ENCODE measurements at regions not wholly inside any gene's neighbourhood (a gene's known extent, or its start where the extent isn't known, plus 50 kb on each side); places are given as distances from the start of the nearest gene placed in this dataset.

DNA sequence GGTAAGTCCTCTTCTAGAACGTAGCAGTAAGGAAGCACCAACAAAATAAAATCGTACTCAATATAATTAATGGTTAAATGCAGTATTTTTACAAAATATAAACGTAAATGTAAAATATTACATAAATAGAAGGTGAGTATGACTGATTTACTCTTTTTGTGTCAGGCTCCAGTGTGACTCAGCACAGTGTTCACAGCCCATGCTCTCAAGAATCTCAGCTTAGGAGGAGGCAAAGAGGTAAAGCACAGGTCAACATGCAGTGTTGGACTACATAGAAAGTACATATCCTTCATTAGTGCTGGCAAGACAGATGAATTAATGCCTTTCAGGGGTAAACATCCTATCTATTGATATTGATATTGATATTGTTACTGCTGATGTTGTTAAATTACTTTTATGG, 2050.6 kb upstream of the RAG2 start:
- Histone ChIP-seq H3K9ac (ENCODE audit: extremely low read depth, insufficient read length, low read length) (no peak overlapping the region), H3K4ac (ENCODE audit: low read depth, low read length) (no peak overlapping the region), H3K18ac (ENCODE audit: insufficient read length, low read depth, low read length) (no peak overlapping the region), H3K27me3 (ENCODE audit: insufficient read depth, low read length) (no peaks in the 10 kb centered on the region), H3K27ac (ENCODE audit: insufficient read length, low read depth, low read length) (no peak overlapping the region), H3K79me2 (ENCODE audit: insufficient read depth, low read length) (no peaks in the 10 kb centered on the region), H4K91ac (ENCODE audit: insufficient read length, low read depth, low read length) (no peak overlapping the region), H2BK5ac (ENCODE audit: insufficient read length, low read length) (no peak overlapping the region), H2BK15ac (ENCODE audit: low read depth, low read length) (no peak overlapping the region), H3K9me3 (ENCODE audit: control insufficient read depth, low read depth, low read length) (no peaks in the 10 kb centered on the region), H2AFZ (ENCODE audit: low read length) (no peak overlapping the region), H3K4me2 (ENCODE audit: insufficient read depth, insufficient read length, low read length) (no peak overlapping the region), H3T11ph (ENCODE audit: low read length) (no peak overlapping the region), H2AK5ac (ENCODE audit: insufficient read length, low read length) (no peak overlapping the region), H3K4me1 (ENCODE audit: insufficient read depth, low read length) (no peaks in the 10 kb centered on the region), H2BK120ac (ENCODE audit: low read depth, low read length, poor library complexity, severe bottlenecking) (no peak overlapping the region), H4K20me1 (ENCODE audit: control insufficient read depth, insufficient read depth, insufficient read length) (no peaks in the 10 kb centered on the region), H2BK20ac (ENCODE audit: low read depth, low read length, poor library complexity, severe bottlenecking) (no peak overlapping the region), H4K8ac (replicated peaks; ENCODE audit: insufficient read length, low read depth, low read length) (no peak overlapping the region), H3K23ac (ENCODE audit: insufficient read length, low read depth, low read length) (no peak overlapping the region), H4K5ac (ENCODE audit: insufficient read length, low read depth, low read length) (no peak overlapping the region), H3K79me1 (ENCODE audit: insufficient read depth, low read depth, low read length, poor library complexity, severe bottlenecking) (no peaks in the 10 kb centered on the region), H3K14ac (ENCODE audit: insufficient read depth, low read length) (no peak overlapping the region), H2BK12ac (ENCODE audit: insufficient read length, low read depth, low read length) (no peak overlapping the region), H3K56ac (ENCODE audit: insufficient read length, low read depth, low read length) (no peak overlapping the region), H3K23me2 (ENCODE audit: insufficient read length, low read depth, low read length, poor library complexity, severe bottlenecking) (no peaks in the 10 kb centered on the region)
- Mint-ChIP-seq H3K27me3 (ENCODE audit: low read depth) (no peaks in the 10 kb centered on the region), H3K4me1 (no peaks in the 10 kb centered on the region), H3K36me3 (ENCODE audit: insufficient read depth in 1 of 3, low read depth in 3 of 3) (no peaks in the 10 kb centered on the region), H3K9me3 (no peaks in the 10 kb centered on the region), H3K4me3 (no peak overlapping the region), H3K27ac (no peak overlapping the region)
- no peak for DNase-seq
- TF ChIP-seq, protein P1, sequence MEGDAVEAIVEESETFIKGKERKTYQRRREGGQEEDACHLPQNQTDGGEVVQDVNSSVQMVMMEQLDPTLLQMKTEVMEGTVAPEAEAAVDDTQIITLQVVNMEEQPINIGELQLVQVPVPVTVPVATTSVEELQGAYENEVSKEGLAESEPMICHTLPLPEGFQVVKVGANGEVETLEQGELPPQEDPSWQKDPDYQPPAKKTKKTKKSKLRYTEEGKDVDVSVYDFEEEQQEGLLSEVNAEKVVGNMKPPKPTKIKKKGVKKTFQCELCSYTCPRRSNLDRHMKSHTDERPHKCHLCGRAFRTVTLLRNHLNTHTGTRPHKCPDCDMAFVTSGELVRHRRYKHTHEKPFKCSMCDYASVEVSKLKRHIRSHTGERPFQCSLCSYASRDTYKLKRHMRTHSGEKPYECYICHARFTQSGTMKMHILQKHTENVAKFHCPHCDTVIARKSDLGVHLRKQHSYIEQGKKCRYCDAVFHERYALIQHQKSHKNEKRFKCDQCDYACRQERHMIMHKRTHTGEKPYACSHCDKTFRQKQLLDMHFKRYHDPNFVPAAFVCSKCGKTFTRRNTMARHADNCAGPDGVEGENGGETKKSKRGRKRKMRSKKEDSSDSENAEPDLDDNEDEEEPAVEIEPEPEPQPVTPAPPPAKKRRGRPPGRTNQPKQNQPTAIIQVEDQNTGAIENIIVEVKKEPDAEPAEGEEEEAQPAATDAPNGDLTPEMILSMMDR (conservative IDR thresholded peaks at IDR 0.05) = no peak
- no CpG with 5 or more reads among the region's 3 CpGs for WGBS (ENCODE audit: extremely low coverage, insufficient read length, low lambda C conversion rate)
